CD4-positive, alpha-beta T cell (primary cell): ENCODE measurements at regions not wholly inside any gene's neighbourhood (a gene's known extent, or its start where the extent isn't known, plus 50 kb on each side); places are given as distances from the start of the nearest gene placed in this dataset.

Experiments used
- ATAC-seq: fragments of 200-7000 bp; cut with Tn5 transposase; one replicate; pipeline ENCODE4 v1.10.0; 2022; ENCODE audit warnings: mild to moderate bottlenecking; ENCODE audit not compliant: poor library complexity
- CTCF ChIA-PET: fragments of 350-600 bp; sonication (Branson Sonifier 250); formaldehyde crosslinking; loops from one replicate; lab custom pipeline; 2021; ENCODE audit warnings: antibody characterized with exemption, inconsistent platforms; lab: Charles Lee
- POLR2A ChIA-PET: fragments of 350-600 bp; sonication (Branson Sonifier 250); formaldehyde crosslinking; loops from one replicate; lab custom pipeline; 2021; ENCODE audit warnings: antibody characterized with exemption, inconsistent platforms; lab: Charles Lee
- DNase-seq, 14 experiments: peaks; one replicate each; pipeline ENCODE4 v3.0.0-alpha.2; 2013 to 2020; ENCODE audit warnings: mixed read lengths in 2 of 14
- H3K27ac ChIP-seq, 2 donors: one replicate each; pipeline versions ENCODE4 v1.5.1 to v1.7.0; 2013; ENCODE audit warnings: low read length in 2 of 2, low read depth in 1 of 2, mild to moderate bottlenecking in 1 of 2
- H3K27me3 ChIP-seq, 2 experiments: 1 replicate in 1 of 2; 2 replicates in 1 of 2; pipeline versions ENCODE4 v1.6.1 to v1.7.0; 2013; ENCODE audit warnings: low read length in 2 of 2, control low read depth in 1 of 2, mild to moderate bottlenecking in 1 of 2, moderate library complexity in 1 of 2; ENCODE audit not compliant: insufficient read depth in 2 of 2, control insufficient read depth in 1 of 2
- H3K36me3 ChIP-seq: one replicate; pipeline ENCODE4 v1.6.1; 2013; ENCODE audit warnings: low read length, control low read depth; ENCODE audit not compliant: insufficient read depth
- H3K4me1 ChIP-seq: one replicate; pipeline ENCODE4 v1.6.1; 2013; ENCODE audit warnings: low read length, control low read depth; ENCODE audit not compliant: insufficient read depth
- H3K4me3 ChIP-seq: one replicate; pipeline ENCODE4 v1.5.1; 2013; ENCODE audit warnings: mild to moderate bottlenecking, low read length, moderate library complexity
- H3K9me3 ChIP-seq, 2 experiments: 1 replicate in 1 of 2; 2 replicates in 1 of 2; pipeline versions ENCODE4 v1.6.1 to v1.7.0; 2013; ENCODE audit warnings: low read length in 2 of 2, mild to moderate bottlenecking in 2 of 2, control low read depth in 1 of 2, moderate library complexity in 1 of 2; ENCODE audit not compliant: control insufficient read depth in 1 of 2, insufficient read depth in 1 of 2
- H3K27ac Mint-ChIP-seq: one replicate; pipeline ENCODE4 v1.8.0; 2020; ENCODE audit warnings: mixed read lengths
- H3K27me3 Mint-ChIP-seq: one replicate; pipeline ENCODE4 v1.8.0; 2021; ENCODE audit warnings: mixed read lengths
- H3K36me3 Mint-ChIP-seq: one replicate; pipeline ENCODE4 v1.8.0; 2021; ENCODE audit warnings: low read depth, mixed read lengths
- H3K4me1 Mint-ChIP-seq: one replicate; pipeline ENCODE4 v1.8.0; 2021; ENCODE audit warnings: low read depth, mixed read lengths
- H3K4me3 Mint-ChIP-seq: one replicate; pipeline ENCODE4 v1.8.0; 2020; ENCODE audit warnings: mild to moderate bottlenecking, mixed read lengths
- H3K9me3 Mint-ChIP-seq: one replicate; pipeline ENCODE4 v1.8.0; 2020; ENCODE audit warnings: mixed read lengths
- CTCF ChIP-seq: fragments of 200-600 bp; IDR thresholded peaks from one replicate; pipeline ENCODE4 v1.8.0; 2022; ENCODE audit warnings: antibody characterized with exemption, mild to moderate bottlenecking
- intact Hi-C, 2 experiments: fragments of 100-400 bp; cut with DNase I in 1 of 2; cut with micrococcal nuclease in 1 of 2; formaldehyde crosslinking; loops; one replicate each; pipeline versions ENCODE4 v1.15.1 to v1.9.0; 2023 to 2025; cut with DNase I, micrococcal nuclease

GRCh38 chr5:35416217-35416988, 186.1 kb upstream of the PRLR start:
- H3K36me3 ChIP-seq, result no peaks in the 10 kb centered on the region
- H3K27me3 ChIP-seq, result no peaks in the 10 kb centered on the region
- H3K4me1 ChIP-seq, result no peaks in the 10 kb centered on the region
- no peaks in the 10 kb centered on the region for H3K9me3 ChIP-seq
- DNase-seq (no peak), ATAC-seq (no peak)
- H3K27me3 Mint-ChIP-seq, result peaks cover 17% of the 10 kb centered on the region
- no peaks in the 10 kb centered on the region for H3K4me1 Mint-ChIP-seq
- H3K9me3 Mint-ChIP-seq, result no peaks in the 10 kb centered on the region
- no peak for TF ChIP-seq CTCF
- no peak overlapping the region for H3K27ac Mint-ChIP-seq
- H3K36me3 Mint-ChIP-seq, result no peaks in the 10 kb centered on the region
- H3K4me3 Mint-ChIP-seq, result no peak overlapping the region
- H3K4me3 ChIP-seq, result no peak overlapping the region
- CTCF ChIA-PET, result no interaction called here
- POLR2A ChIA-PET, result no interaction called here
- intact Hi-C loops, result no loop called here
- H3K27ac ChIP-seq, result no peak overlapping the region

GRCh38 chr5:35415309-35415708, 185.0 kb upstream of the PRLR start:
- no peaks in the 10 kb centered on the region for H3K4me1 ChIP-seq
- H3K27me3 Mint-ChIP-seq, result peaks cover 13% of the 10 kb centered on the region
- no peak overlapping the region for H3K27ac Mint-ChIP-seq
- no peak overlapping the region for H3K27ac ChIP-seq
- H3K27me3 ChIP-seq, result no peaks in the 10 kb centered on the region
- H3K9me3 ChIP-seq, result no peaks in the 10 kb centered on the region
- H3K36me3 Mint-ChIP-seq, result no peaks in the 10 kb centered on the region
- H3K4me3 ChIP-seq, result no peak overlapping the region
- ATAC-seq, result no peak
- ChIA-PET CTCF (no interaction called here), POLR2A (no interaction called here)
- no peaks in the 10 kb centered on the region for H3K4me1 Mint-ChIP-seq
- H3K36me3 ChIP-seq, result no peaks in the 10 kb centered on the region
- no peak overlapping the region for H3K4me3 Mint-ChIP-seq
- no peak for TF ChIP-seq CTCF
- no peak for DNase-seq
- intact Hi-C loops, result no loop called here
- H3K9me3 Mint-ChIP-seq, result no peaks in the 10 kb centered on the region

- POLR2A ChIA-PET, result no interaction called here
- no peaks in the 10 kb centered on the region for H3K36me3 Mint-ChIP-seq
- intact Hi-C loops, result no loop called here
- DNase-seq (no peak), ATAC-seq (no peak)
- H3K4me3 ChIP-seq, result no peak overlapping the region
- H3K4me1 ChIP-seq, result no peaks in the 10 kb centered on the region
- peaks cover 6% of the 10 kb centered on the region for H3K27me3 Mint-ChIP-seq
- H3K9me3 Mint-ChIP-seq, result no peaks in the 10 kb centered on the region
- no peak overlapping the region for H3K27ac Mint-ChIP-seq
- H3K27ac ChIP-seq, result no peak overlapping the region
- H3K36me3 ChIP-seq, result no peaks in the 10 kb centered on the region
- no peaks in the 10 kb centered on the region for H3K27me3 ChIP-seq
- H3K9me3 ChIP-seq, result peaks cover 0 to 4% of the 10 kb centered on the region in 2 experiments
- no peak overlapping the region for H3K4me3 Mint-ChIP-seq
- H3K4me1 Mint-ChIP-seq, result no peaks in the 10 kb centered on the region
- no peak for TF ChIP-seq CTCF
- CTCF ChIA-PET, result no interaction called here
These were observed 179.1 kb upstream of the PRLR start for GRCh38 chr5:35409361-35409760.
